MM.1S (cell line): ENCODE measurements at regions not wholly inside any gene's neighbourhood (a gene's known extent, or its start where the extent isn't known, plus 50 kb on each side); places are given as distances from the start of the nearest gene placed in this dataset.

ENCODE experiments used
- DNase-seq: peaks from one replicate; pipeline ENCODE4 v3.0.0-alpha.2; 2015
- H2AFZ ChIP-seq: fragments of 300-600 bp; sonication (generic); 2 replicates; pipeline ENCODE4 v1.6.0; 2016; ENCODE audit warnings: antibody characterized with exemption, low read length
- H3F3A ChIP-seq: fragments of 300-600 bp; sonication (generic); 2 replicates; pipeline ENCODE4 v1.6.1; 2016; ENCODE audit warnings: mild to moderate bottlenecking, antibody characterized with exemption, low read length, moderate library complexity, mixed read lengths; ENCODE audit not compliant: insufficient read depth
- H3K27ac ChIP-seq: fragments of 300-600 bp; sonication (generic); 2 replicates; pipeline ENCODE4 v1.5.1; 2016; ENCODE audit warnings: mild to moderate bottlenecking, low read length
- H3K27me3 ChIP-seq: fragments of 300-600 bp; sonication (generic); replicated peaks from 2 replicates; pipeline ENCODE4 v1.6.0; 2016; ENCODE audit warnings: low read length; ENCODE audit not compliant: insufficient read depth
- H3K36me3 ChIP-seq: fragments of 300-600 bp; sonication (generic); replicated peaks from 2 replicates; pipeline ENCODE4 v1.6.1; 2016; ENCODE audit warnings: mild to moderate bottlenecking, low read length, mixed read lengths; ENCODE audit not compliant: insufficient read depth
- H3K4me1 ChIP-seq: fragments of 300-600 bp; sonication (generic); 2 replicates; pipeline ENCODE4 v1.6.1; 2016; ENCODE audit warnings: low read length, mixed read lengths
- H3K4me2 ChIP-seq: fragments of 300-600 bp; sonication (generic); 2 replicates; pipeline ENCODE4 v1.6.0; 2016; ENCODE audit warnings: low read depth, low read length
- H3K4me3 ChIP-seq: fragments of 300-600 bp; sonication (generic); 2 replicates; pipeline ENCODE4 v1.5.1; 2016; ENCODE audit warnings: low read length, mixed read lengths
- H3K79me2 ChIP-seq: fragments of 300-600 bp; sonication (generic); 2 replicates; pipeline ENCODE4 v1.6.1; 2016; ENCODE audit warnings: mixed run types, low read length, mixed read lengths
- H3K9ac ChIP-seq: fragments of 300-600 bp; sonication (generic); 2 replicates; pipeline ENCODE4 v1.6.1; 2016; ENCODE audit warnings: low read length, mixed read lengths
- H3K9me2 ChIP-seq: fragments of 300-600 bp; sonication (generic); replicated peaks from 2 replicates; pipeline ENCODE4 v1.6.1; 2016; ENCODE audit warnings: mild to moderate bottlenecking, low read length, mixed read lengths; ENCODE audit not compliant: insufficient read depth
- H3K9me3 ChIP-seq: fragments of 300-600 bp; sonication (generic); replicated peaks from 2 replicates; pipeline ENCODE4 v1.6.1; 2016; ENCODE audit warnings: mild to moderate bottlenecking, low read length, mixed read lengths; ENCODE audit not compliant: insufficient read depth
- H4K20me1 ChIP-seq: fragments of 300-600 bp; sonication (generic); 2 replicates; pipeline ENCODE4 v1.6.1; 2016; ENCODE audit warnings: mild to moderate bottlenecking, low read length, moderate library complexity, mixed read lengths; ENCODE audit not compliant: insufficient read depth
- EZH2 ChIP-seq: fragments of 300-600 bp; sonication (generic); optimal IDR thresholded peaks from 2 replicates; pipeline ENCODE3; 2017; ENCODE audit warnings: low read depth, mild to moderate bottlenecking, antibody characterized with exemption, low read length, mixed read lengths
- EZH2phosphoT487 ChIP-seq: fragments of 300-600 bp; sonication (generic); IDR thresholded peaks from 2 replicates; pipeline ENCODE4 v1.6.1; 2018; ENCODE audit warnings: antibody characterized with exemption, low read length
- TF ChIP-seq, protein P1 (sequence below): fragments of 300-600 bp; sonication (generic); IDR thresholded peaks from 2 replicates; pipeline ENCODE4 v1.5.1; 2016; ENCODE audit warnings: antibody characterized with exemption, low read length, mixed read lengths

DNA sequence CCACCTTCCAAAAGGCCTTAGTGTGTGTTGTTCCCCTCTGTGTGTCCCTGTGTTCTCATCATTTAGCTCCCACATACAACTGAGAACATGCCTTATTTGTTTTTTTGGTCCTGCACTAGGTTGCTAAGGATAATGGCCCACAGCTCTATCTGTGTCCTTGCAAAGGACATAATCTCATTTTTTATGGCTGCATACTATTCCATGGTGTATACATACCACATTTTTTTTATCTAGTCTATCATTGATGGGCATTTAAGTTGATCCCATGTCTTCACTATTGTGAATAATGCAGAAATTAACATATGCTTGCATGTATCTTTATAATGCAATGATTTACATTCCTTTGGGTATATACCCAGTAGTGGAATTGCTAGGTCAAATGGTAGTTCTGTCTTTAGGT is 645.7 kb downstream of the PDCD6IP start:
- no peaks in the 10 kb centered on the region for H3K9me2 ChIP-seq
- no peaks in the 10 kb centered on the region for H3K79me2 ChIP-seq
- TF ChIP-seq EZH2phosphoT487 (no peak), EZH2 (no peak)
- TF ChIP-seq, protein P1, sequence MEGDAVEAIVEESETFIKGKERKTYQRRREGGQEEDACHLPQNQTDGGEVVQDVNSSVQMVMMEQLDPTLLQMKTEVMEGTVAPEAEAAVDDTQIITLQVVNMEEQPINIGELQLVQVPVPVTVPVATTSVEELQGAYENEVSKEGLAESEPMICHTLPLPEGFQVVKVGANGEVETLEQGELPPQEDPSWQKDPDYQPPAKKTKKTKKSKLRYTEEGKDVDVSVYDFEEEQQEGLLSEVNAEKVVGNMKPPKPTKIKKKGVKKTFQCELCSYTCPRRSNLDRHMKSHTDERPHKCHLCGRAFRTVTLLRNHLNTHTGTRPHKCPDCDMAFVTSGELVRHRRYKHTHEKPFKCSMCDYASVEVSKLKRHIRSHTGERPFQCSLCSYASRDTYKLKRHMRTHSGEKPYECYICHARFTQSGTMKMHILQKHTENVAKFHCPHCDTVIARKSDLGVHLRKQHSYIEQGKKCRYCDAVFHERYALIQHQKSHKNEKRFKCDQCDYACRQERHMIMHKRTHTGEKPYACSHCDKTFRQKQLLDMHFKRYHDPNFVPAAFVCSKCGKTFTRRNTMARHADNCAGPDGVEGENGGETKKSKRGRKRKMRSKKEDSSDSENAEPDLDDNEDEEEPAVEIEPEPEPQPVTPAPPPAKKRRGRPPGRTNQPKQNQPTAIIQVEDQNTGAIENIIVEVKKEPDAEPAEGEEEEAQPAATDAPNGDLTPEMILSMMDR: no peak
- no peak overlapping the region for H3K27ac ChIP-seq
- H3K4me3 ChIP-seq: no peak overlapping the region
- no peaks in the 10 kb centered on the region for H3K27me3 ChIP-seq
- no peak overlapping the region for H2AFZ ChIP-seq
- H3K9me3 ChIP-seq: no peaks in the 10 kb centered on the region
- no peaks in the 10 kb centered on the region for H3K36me3 ChIP-seq
- no peak for DNase-seq
- no peak overlapping the region for H3K9ac ChIP-seq
- no peak overlapping the region for H3K4me2 ChIP-seq
- no peaks in the 10 kb centered on the region for H3K4me1 ChIP-seq
- H3F3A ChIP-seq: no peaks in the 10 kb centered on the region
- H4K20me1 ChIP-seq: no peaks in the 10 kb centered on the region

DNA sequence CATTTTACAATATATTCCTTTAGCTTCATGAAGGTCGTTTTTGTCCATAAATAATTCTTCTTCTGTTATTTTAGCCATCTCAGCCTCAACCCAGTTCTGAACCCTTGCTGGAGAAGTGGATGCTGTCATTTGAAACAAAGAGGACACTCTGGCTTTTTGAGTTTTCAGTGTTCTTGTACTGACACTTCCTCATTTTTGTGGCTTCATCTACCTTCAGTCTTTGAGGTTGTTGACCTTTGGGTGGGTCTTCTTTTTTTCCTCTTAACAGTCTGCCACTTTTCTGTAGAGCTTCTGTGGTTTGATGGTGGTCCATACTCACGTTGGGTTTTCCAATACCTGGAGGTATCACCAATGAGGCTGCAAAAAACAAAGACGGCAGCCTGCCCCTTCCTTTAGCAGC is 650.9 kb downstream of the PDCD6IP start:
- H3K4me2 ChIP-seq: no peak overlapping the region
- H4K20me1 ChIP-seq: no peaks in the 10 kb centered on the region
- H3K36me3 ChIP-seq: no peaks in the 10 kb centered on the region
- H3K4me1 ChIP-seq: no peaks in the 10 kb centered on the region
- no peaks in the 10 kb centered on the region for H3K79me2 ChIP-seq
- no peak for DNase-seq
- no peaks in the 10 kb centered on the region for H3K27me3 ChIP-seq
- no peak overlapping the region for H3K27ac ChIP-seq
- no peak overlapping the region for H3K4me3 ChIP-seq
- no peaks in the 10 kb centered on the region for H3F3A ChIP-seq
- H3K9me3 ChIP-seq: no peaks in the 10 kb centered on the region
- TF ChIP-seq, protein P1: no peak
- no peak for TF ChIP-seq EZH2phosphoT487
- TF ChIP-seq EZH2: no peak
- H2AFZ ChIP-seq: no peak overlapping the region
- H3K9ac ChIP-seq: no peak overlapping the region
- H3K9me2 ChIP-seq: no peaks in the 10 kb centered on the region

DNA sequence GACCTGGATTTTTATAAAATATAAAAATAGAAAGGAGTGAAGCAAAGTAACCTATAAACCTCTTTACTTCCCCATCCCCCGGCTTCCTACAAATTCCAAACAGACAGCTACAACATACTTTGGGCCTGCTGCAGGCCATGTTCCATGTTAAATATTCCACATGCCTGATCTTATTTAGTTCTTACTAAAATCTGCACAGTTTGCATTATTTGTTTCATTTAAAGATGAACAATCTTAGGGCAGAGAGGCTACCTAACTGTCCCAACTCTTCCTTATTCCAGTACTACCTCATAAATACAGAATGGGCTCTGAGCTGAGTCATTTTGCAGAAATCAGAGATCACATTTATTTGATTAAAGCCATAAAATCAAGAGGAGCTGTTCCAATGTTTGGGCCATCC is 665.0 kb downstream of the PDCD6IP start:
- Histone ChIP-seq H4K20me1 (no peaks in the 10 kb centered on the region), H3K4me2 (no peak overlapping the region), H2AFZ (no peak overlapping the region), H3K9me3 (no peaks in the 10 kb centered on the region), H3K79me2 (no peaks in the 10 kb centered on the region), H3K4me1 (no peaks in the 10 kb centered on the region), H3K9me2 (no peaks in the 10 kb centered on the region), H3F3A (no peaks in the 10 kb centered on the region), H3K9ac (no peak overlapping the region), H3K36me3 (no peaks in the 10 kb centered on the region), H3K27ac (no peak overlapping the region), H3K27me3 (no peaks in the 10 kb centered on the region), H3K4me3 (no peak overlapping the region)
- no peak for TF ChIP-seq EZH2phosphoT487
- no peak for TF ChIP-seq EZH2
- no peak for DNase-seq

DNA sequence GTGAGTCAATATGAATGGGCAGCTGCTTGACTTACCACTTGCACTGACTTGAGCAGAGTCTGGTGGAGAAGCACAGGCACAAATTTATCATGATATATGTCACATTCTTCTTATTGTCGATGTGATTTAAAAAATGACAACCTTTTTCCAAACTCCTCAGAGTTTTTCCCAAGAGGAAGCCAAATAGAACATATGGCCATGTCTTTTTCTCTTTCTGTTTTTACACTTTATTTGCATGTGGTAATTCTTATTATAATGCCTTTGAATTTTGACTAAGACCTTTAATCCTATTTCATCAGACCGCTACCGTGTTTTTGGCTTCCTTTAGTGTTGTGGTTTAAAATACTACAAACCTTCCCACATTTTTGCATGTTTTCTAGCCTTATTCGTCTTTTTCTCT is 666.2 kb downstream of the PDCD6IP start:
- TF ChIP-seq EZH2: no peak
- TF ChIP-seq, protein P1: no peak
- TF ChIP-seq EZH2phosphoT487: no peak
- Histone ChIP-seq H3K79me2 (no peaks in the 10 kb centered on the region), H3K9me2 (no peaks in the 10 kb centered on the region), H3K4me3 (no peak overlapping the region), H3K4me1 (no peaks in the 10 kb centered on the region), H3K36me3 (no peaks in the 10 kb centered on the region), H3K27me3 (no peaks in the 10 kb centered on the region), H3F3A (no peaks in the 10 kb centered on the region), H3K9ac (no peak overlapping the region), H3K27ac (no peak overlapping the region), H4K20me1 (no peaks in the 10 kb centered on the region), H3K9me3 (no peaks in the 10 kb centered on the region), H3K4me2 (no peak overlapping the region), H2AFZ (no peak overlapping the region)
- no peak for DNase-seq
